ENCODE measurements at regions not wholly inside any gene's neighbourhood (a gene's known extent, or its start where the extent isn't known, plus 50 kb on each side); places are given as distances from the start of the nearest gene placed in this dataset.

GRCh38 chr1:69157046-69157756 is 410.5 kb upstream of the LRRC7 start:
- H2AFZ ChIP-seq (ENCODE audit: low read depth) = no peak overlapping the region
- ChIA-PET CTCF (no interaction called here), POLR2A (no interaction called here)
- no peak overlapping the region for H3K4me3 ChIP-seq (ENCODE audit: low read depth in 2 of 2, low read length in 1 of 2)
- H3F3A ChIP-seq (replicated peaks; ENCODE audit: insufficient read depth) = no peaks in the 10 kb centered on the region
- H3K36me3 ChIP-seq (replicated peaks in 1 of 2; ENCODE audit: control insufficient read depth in 1 of 2, insufficient read depth in 2 of 2, low read length in 1 of 2) = no peaks in the 10 kb centered on the region
- no peaks in the 10 kb centered on the region for H3K27me3 ChIP-seq (ENCODE audit: insufficient read depth)
- H3K9ac ChIP-seq = no peak overlapping the region
- no peaks in the 10 kb centered on the region for H3K9me2 ChIP-seq
- WGBS (ENCODE audit: low lambda C conversion rate) = 25% methylated on average over 1 of the region's 2 CpGs
- no peak for TF ChIP-seq GABPA (IDR thresholded peaks at IDR 0.05; ENCODE audit: low read depth)
- TF ChIP-seq FOSL2 (IDR thresholded peaks at IDR 0.05; ENCODE audit: borderline replicate concordance, low read depth) = no peak
- TF ChIP-seq POLR2AphosphoS5 (IDR thresholded peaks at IDR 0.05; ENCODE audit: low read depth, low read length) = no peak
- TF ChIP-seq SIN3A (IDR thresholded peaks at IDR 0.05; ENCODE audit: borderline replicate concordance, low read depth, low read length) = no peak
- no peak for TF ChIP-seq FOXJ3 (CRISPR knock-in tag; IDR thresholded peaks at IDR 0.05)
- TF ChIP-seq RXRA (IDR thresholded peaks at IDR 0.05; ENCODE audit: borderline replicate concordance, low read depth) = no peak
- TF ChIP-seq FOXM1 (IDR thresholded peaks at IDR 0.05; ENCODE audit: low read depth) = no peak
- no peak for TF ChIP-seq ELF1 (IDR thresholded peaks at IDR 0.05)
- TF ChIP-seq RAD21 (IDR thresholded peaks at IDR 0.05; ENCODE audit: low read length) = no peak
- TF ChIP-seq RCOR1 (IDR thresholded peaks at IDR 0.05; ENCODE audit: low read length) = no peak
- no peak for DNase-seq
- no peaks in the 10 kb centered on the region for H3K9me3 ChIP-seq
- H3K4me2 ChIP-seq = no peak overlapping the region
- H3K27ac ChIP-seq (ENCODE audit: low read depth in 2 of 2, low read length in 1 of 2) = no peak overlapping the region
- H3K79me2 ChIP-seq (ENCODE audit: insufficient read depth) = no peaks in the 10 kb centered on the region
- no peaks in the 10 kb centered on the region for H3K4me1 ChIP-seq (ENCODE audit: control insufficient read depth in 1 of 2, insufficient read depth in 2 of 2, low read depth in 1 of 2, low read length in 1 of 2)
- no peaks in the 10 kb centered on the region for H4K20me1 ChIP-seq (ENCODE audit: insufficient read depth)

GRCh38 chr1:69163241-69163640 is 404.5 kb upstream of the LRRC7 start:
- WGBS (ENCODE audit: low lambda C conversion rate) = 30% methylated on average over 2 of the region's 2 CpGs
- no peaks in the 10 kb centered on the region for H3K36me3 ChIP-seq (replicated peaks in 1 of 2; ENCODE audit: control insufficient read depth in 1 of 2, insufficient read depth in 2 of 2, low read length in 1 of 2)
- no peaks in the 10 kb centered on the region for H3K79me2 ChIP-seq (ENCODE audit: insufficient read depth)
- H3F3A ChIP-seq (replicated peaks; ENCODE audit: insufficient read depth) = no peaks in the 10 kb centered on the region
- DNase-seq = no peak
- H3K4me1 ChIP-seq (ENCODE audit: control insufficient read depth in 1 of 2, insufficient read depth in 2 of 2, low read depth in 1 of 2, low read length in 1 of 2) = no peaks in the 10 kb centered on the region
- H3K9me3 ChIP-seq = no peaks in the 10 kb centered on the region
- H3K9ac ChIP-seq = no peak overlapping the region
- no peaks in the 10 kb centered on the region for H3K9me2 ChIP-seq
- no peaks in the 10 kb centered on the region for H3K27me3 ChIP-seq (ENCODE audit: insufficient read depth)
- no peak overlapping the region for H3K27ac ChIP-seq (ENCODE audit: low read depth in 2 of 2, low read length in 1 of 2)
- no peak overlapping the region for H2AFZ ChIP-seq (ENCODE audit: low read depth)
- no peaks in the 10 kb centered on the region for H4K20me1 ChIP-seq (ENCODE audit: insufficient read depth)
- no peak overlapping the region for H3K4me3 ChIP-seq (ENCODE audit: low read depth in 2 of 2, low read length in 1 of 2)
- TF ChIP-seq NFIC (IDR thresholded peaks at IDR 0.05; ENCODE audit: borderline replicate concordance) (no peak), ELF1 (IDR thresholded peaks at IDR 0.05) (no peak), EP300 (IDR thresholded peaks at IDR 0.05; ENCODE audit: borderline replicate concordance in 1 of 2, low read depth in 1 of 2, low read length in 1 of 2) (no peak), RXRA (IDR thresholded peaks at IDR 0.05; ENCODE audit: borderline replicate concordance, low read depth) (no peak), EZH2phosphoT487 (IDR thresholded peaks at IDR 0.05; ENCODE audit: borderline replicate concordance, low read depth) (no peak), TEAD4 (IDR thresholded peaks at IDR 0.05; ENCODE audit: borderline replicate concordance, insufficient read depth) (no peak), SIN3A (IDR thresholded peaks at IDR 0.05; ENCODE audit: borderline replicate concordance, low read depth, low read length) (no peak), FOXJ3 (CRISPR knock-in tag; IDR thresholded peaks at IDR 0.05) (no peak), MAX (IDR thresholded peaks at IDR 0.05; ENCODE audit: low read depth) (no peak), TAF1 (IDR thresholded peaks at IDR 0.05; ENCODE audit: borderline replicate concordance, low read depth, low read length) (no peak), RAD21 (IDR thresholded peaks at IDR 0.05; ENCODE audit: low read length) (no peak), ZBTB33 (IDR thresholded peaks at IDR 0.05; ENCODE audit: borderline replicate concordance, low read depth) (no peak), NRF1 (IDR thresholded peaks at IDR 0.05; ENCODE audit: low read depth, low read length) (no peak), FOXM1 (IDR thresholded peaks at IDR 0.05; ENCODE audit: low read depth) (no peak), MXI1 (IDR thresholded peaks at IDR 0.05; ENCODE audit: low read depth, low read length) (no peak), SMC3 (IDR thresholded peaks at IDR 0.05; ENCODE audit: low read depth, low read length) (no peak), RCOR1 (IDR thresholded peaks at IDR 0.05; ENCODE audit: low read length) (no peak)
- POLR2A ChIA-PET = no interaction called here
- CTCF ChIA-PET = no interaction called here
- no peak overlapping the region for H3K4me2 ChIP-seq

Data from SK-N-SH (cell line).